ENCODE measurements at regions not wholly inside any gene's neighbourhood (a gene's known extent, or its start where the extent isn't known, plus 50 kb on each side); places are given as distances from the start of the nearest gene placed in this dataset.
A peak's percentile ranks its signal among the peaks of the same experiment; 100 is the strongest.
"Not testable (repeated sequence)": the region's sequence is repeated elsewhere in the genome, so short reads cannot be mapped to it uniquely, and the experiment has no call there.

DNA sequence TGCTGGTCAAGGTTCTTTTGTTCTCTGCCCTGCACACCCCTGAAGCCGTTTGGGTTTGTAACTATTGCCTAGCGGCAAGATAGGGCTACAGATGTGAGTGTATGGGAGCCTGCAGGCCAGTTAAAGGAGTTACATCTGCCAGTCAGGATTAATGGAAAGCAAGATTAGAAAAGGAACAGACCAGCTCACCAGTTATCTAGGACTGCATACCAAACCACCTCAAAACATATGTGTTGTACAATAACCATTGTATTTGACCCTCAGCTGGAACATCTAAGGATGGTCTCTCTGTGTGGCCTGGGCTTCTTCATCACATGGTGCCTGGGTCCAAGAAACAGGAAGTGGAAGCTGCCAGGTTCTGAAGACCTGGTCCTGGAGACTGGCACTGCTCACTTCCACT lies 52.5 kb upstream of the FBXO28 start:
- no peak for DNase-seq (ENCODE audit: low read depth)

DNA sequence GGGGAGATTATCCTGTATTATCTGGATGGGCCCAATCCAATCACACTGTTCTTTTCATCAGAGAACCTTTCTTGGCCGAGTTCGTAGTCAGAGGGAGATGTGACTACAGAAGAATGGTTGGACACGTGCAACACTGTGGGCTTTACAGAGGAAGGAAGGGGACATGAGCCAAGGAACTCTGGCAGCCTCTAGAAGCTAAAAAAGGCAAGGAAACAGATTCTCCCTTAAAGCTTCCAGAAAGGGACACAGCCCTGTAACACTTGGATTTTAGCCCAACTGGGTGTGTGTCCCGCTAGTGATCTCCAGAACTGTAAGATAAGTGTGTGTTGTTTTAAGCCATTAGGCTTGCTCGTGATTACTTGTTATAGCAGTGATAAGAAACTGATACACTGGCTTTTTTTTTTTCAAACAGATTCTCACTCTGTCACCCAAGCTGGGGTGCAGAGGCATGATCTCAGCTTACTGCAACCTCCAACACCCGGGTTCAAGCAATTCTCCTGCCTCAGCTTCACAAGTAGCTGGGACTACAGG lies 53.9 kb upstream of the FBXO28 start:
- no peak for DNase-seq (ENCODE audit: low read depth)

DNA sequence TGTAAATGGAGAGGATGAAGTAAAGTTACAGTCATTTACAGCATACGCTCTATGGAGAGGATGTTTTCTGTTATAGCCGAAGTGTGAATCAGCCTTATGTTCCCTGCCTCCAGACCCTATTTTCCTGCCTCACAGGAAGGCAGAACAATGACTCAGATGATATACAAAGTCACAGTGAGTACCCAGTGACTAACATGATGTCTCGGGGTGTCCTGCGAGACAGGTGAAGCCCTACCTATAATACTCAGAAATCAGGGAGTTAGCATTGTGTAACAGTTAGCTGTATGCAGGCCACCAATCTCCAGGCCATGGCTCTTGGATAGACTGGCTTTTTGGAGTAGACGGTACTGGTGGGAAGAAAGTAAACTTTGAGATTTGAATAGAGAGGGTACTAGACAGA lies 55.6 kb upstream of the FBXO28 start:
- no peak for DNase-seq (ENCODE audit: low read depth)

DNA sequence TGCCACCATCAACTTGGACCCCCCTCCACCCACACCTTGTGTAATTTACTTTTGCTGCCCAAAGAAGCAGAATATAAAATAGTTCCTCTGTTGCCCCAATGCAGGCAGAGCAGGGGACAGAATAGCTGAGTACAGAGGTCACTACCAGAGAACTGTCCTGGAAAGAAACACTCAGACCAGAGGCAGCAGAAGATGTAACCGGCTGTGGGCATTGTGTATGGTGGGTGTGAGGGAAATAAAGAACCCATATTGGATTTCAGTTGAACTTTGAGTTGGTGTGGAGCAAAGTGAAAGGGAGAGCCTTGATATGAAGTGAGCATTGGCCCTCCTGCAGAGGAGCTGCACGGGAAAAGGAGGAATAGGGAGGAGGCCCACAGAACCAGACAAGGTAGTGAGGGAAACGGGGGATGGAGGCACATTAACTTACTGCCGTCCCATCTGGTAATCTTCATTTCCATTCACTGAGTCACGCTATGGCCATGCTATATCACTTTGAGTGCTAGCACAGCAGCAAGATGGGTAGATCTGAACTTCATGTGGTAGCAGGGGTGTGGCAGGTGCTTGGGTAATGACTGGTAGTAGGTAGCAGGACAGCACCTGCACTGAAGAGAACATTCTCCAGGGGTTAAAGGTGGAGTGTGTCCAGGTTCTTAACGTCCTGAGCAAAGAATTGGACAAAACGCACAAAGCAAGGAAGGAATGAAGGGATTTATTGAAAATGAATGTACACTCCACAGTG lies 56.3 kb upstream of the FBXO28 start:
- DNase-seq (ENCODE audit: low read depth) = no peak

DNA sequence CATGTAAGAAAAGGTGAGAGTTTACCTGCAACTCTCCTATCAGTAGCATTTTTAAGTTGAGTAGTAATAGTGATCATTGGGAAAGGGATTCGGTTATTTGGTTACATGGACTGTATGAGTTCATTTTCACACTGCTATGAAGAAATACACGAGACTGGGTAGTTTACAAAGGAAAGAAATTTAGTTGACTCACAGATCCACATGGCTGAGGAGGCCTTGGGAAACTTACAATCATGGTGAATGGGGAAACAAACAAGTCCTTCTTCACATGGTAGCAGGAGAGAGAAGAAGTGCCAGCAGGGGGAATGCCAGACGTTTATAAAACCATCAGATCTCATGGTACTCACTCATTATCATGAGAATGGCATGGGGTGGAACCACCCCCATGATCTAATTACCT lies 59.3 kb upstream of the FBXO28 start:
- DNase-seq (ENCODE audit: low read depth) = peak; percentile 44

DNA sequence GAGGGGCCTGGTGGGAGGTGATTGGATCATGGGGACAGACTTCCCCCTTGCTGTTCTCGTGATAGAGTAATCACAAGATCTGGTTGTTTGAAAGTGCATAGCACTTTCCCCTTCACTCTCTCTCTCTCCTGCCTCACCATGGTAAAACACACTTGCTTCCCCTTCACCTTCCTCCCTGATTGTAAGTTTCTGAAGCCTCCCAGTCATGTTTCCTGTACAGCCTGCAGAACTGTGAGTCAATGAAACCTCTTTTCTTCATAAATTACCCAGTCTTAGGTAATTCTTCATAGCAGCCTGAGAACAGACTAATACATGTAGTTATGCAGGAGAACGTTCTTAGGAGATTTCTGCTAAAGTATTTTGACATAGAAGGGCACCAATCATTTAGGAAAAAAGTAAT lies 59.9 kb upstream of the FBXO28 start:
- DNase-seq (ENCODE audit: low read depth) = no peak

DNA sequence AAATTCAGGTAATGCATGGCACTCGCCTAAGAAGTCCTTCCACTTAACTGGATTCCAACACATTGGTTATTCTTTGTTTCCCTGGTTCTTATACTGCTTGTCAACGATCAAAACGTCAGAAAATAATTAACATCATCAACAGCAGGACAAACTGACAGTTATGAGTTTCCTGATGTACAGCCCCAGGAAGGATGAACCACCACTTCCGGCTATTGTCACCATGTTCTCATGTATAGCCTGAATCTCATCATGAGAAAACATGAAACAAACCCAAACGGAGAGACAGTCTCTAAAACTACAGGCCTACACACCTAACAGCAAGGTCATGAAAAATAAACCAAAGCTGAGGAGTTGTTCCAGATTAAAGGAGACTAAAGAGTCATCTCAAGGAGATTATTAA lies 60.5 kb upstream of the FBXO28 start:
- no peak for DNase-seq (ENCODE audit: low read depth)

DNA sequence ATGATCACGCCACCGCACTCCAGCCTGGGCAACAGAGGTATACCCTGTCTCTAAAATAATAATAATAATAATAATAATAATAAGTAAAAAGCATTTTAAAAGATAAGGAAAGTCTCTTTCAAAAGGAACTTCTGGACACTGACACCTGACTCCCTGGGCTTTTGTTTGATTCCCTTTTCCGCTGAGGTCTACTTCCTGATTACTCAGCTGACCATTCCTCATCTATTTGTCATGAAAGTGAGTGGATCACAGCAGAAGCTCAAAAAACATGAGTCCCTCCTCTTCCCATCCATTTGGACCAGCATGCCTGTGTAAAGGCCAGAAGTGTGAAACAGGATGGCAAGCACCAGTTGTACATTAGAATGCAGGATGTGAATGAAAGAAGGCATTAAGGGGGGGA lies 61.1 kb upstream of the FBXO28 start:
- no peak for DNase-seq (ENCODE audit: low read depth)

DNA sequence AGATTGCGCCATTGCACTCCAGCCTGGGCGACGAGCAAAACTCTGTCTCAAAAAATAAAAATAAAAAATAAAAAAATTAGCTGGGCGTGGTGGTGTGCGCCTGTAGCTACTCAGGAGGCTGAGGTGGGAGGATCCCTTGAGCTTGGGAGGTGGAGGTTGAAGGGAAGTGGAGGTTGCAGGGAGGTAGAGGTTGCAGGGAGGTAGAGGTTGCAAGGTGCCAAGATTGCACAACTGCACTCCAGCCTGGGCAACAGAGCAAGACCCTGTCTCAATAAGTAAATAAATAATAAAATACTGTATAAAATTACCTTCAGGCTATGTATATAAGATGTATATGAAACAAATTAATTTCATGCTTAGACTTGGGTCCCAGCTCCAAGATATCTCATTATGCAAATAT lies 62.1 kb upstream of the FBXO28 start:
- not testable (repeated sequence) for DNase-seq (ENCODE audit: low read depth)

DNA sequence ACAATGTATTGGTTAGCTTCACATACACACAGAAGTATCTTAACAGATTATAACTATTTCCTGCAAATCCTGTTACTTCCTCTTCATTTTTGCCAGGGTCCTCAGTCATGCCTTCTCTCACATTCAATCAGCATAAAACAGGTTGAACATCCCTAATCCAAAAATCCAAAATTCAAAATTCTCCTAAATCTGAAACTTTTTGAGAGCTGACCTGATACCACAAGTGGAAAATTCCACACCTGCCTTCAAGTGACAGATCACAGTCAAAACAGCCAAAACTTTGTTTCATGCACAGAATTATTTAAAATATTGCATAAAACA lies 62.9 kb upstream of the FBXO28 start:
- DNase-seq (ENCODE audit: low read depth) = no peak

DNA sequence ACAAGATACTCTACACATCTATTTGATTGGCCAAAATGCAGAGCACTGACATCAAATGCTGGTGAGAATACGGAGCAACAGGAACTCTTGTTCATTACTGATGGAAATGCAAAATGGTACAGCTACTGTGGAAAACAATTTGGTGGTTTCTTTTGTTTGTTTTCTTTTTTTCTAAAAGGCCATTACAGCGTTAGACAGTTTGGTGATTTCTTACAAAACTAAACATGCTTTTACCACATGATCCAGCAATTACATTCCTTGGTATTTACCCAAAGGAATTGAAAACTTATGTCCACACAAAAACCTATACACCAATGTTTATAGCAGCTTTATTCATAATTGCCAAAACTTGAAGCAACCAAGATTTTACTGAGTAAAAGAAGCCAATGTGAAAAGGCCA lies 66.4 kb upstream of the FBXO28 start:
- DNase-seq (ENCODE audit: low read depth) = peak; percentile 77

DNA sequence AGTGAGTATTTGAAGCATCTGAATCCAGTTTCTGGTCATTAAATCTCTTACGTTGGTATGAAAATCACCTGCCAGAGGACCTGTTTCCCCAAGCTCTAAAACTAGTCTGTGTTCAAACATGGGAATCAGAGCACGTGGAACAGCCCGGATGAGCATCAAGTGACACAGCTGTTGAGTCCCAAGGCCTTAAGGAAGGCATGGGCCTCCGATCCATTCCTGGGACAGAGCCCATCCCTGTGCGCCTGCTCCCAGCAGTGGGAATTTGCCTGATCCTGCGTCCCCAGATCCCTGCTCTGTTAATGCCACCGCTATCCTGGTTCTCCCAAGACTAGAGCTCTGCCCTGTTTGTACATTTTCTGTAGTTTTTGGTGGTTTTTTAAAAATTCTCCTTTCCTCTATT lies 68.4 kb upstream of the FBXO28 start:
- no peak for DNase-seq (ENCODE audit: low read depth)

DNA sequence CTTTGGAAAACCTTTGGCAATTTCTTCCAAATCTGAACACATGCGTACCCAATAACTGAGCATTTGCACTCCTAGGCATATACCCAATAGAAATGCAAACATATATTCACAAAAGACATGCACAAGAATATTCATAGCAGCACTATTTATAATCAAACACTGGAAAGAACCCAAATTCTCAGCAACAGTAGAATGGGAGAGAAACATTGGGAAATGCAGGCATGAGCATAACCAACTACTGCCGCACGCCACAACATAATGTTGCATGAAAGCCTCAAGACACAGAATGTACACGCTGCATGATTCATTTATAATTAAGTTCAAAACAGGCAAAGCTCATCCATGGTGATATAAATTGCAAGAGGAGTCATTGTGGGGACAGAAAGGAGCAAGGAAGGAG lies 69.5 kb upstream of the FBXO28 start:
- DNase-seq (ENCODE audit: low read depth) = no peak

DNA sequence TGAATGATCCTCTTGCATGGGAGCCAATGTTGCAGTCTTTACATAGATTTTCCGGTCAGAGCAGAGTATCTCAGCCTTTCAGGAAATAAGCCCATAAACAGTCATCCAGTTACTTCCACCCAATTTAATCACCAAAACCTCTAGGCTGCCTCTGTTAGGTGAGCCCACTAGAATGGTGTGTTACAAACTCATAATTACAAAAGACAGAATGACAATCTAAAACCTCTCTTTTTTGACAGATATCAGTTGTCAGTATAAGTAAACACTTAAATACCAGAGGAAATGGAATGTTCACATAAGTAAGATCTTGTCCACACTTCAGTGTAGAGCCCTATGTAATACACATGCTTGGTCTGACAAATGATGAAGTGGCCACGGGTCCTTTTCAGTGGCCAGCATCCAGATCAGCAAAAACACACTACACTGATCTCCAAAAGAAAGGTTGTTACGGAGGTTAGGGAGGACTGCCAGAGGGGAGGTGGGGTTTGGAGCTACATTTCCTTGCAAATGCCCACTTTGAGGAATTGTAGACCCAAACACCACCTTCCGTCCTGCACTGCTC lies 71.3 kb upstream of the FBXO28 start:
- DNase-seq (ENCODE audit: low read depth) = no peak

DNA sequence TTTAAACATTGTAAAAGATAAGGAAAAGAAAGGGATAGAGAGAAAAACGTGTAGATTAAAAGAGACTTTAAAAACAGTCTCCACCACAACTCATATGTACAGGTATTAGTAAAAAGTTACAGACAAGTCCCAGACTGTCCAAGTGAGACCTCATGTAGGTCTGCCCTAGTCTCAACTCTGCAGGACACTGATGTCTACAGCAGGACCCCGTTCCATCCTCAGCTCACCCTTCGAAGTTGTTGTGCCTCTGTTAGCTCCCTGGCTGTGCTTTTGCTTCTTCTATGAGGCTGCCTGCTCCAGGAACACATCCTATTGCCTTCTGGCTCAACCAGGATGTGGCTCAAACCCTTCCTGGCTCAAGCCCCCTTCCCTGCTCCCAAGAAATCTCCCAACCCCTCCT lies 72.9 kb upstream of the FBXO28 start:
- DNase-seq (ENCODE audit: low read depth) = no peak

DNA sequence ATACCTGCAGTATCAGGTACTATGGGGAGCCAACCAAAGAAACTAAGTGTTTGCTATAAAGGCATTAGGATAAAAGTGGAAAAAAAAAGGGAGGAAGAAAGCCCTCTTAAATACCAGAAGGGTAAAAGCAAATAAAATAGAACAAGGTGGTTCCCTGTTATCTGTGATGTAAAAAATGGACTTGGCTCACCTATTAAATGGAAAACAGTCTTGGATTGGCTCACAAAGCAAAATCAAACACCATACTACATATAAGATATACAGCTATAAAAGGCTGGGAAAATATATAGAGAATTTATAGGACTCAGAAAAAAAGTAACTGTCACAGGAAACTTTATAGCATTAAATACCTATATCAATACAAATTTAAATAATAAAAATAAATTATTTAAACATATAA lies 73.5 kb upstream of the FBXO28 start:
- DNase-seq (ENCODE audit: low read depth) = not testable (repeated sequence)

DNA sequence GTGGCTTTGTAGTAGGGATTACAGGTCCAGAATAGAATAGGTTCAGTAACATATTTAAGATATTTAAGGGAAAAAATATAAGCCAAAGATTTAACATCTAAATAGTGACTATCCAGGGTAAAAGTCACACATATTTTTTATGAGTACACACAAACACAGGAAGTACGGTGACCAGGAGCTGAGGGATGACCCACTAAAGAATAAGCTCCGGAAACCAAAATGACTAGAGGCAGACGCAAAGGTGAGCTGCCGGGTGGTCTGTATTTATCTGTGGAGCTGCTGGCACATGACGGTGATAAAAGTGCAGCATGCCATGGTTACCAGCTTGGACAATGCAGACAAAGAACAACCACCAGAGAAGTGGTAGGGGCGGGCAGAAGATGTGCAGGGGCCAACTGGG lies 73.9 kb upstream of the FBXO28 start:
- not testable (repeated sequence) for DNase-seq (ENCODE audit: low read depth)

DNA sequence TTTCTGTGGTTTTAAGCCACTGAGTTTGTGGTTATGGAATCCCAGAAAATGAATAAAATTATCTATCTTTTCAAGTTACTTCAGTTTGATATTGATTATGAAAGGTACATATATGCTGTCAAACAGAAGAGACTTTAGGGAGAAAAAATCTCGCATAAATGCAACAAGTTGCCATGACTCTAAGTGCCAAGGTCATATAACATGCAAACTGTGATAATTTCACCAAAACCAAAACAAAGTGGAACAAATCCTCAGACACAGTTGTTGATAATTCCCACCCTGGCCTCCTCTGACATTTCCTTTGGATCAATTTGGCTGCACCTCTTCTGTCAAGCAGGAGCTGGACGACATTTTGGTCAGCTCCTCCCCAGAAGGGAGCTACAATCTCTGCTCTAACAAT lies 75.1 kb upstream of the FBXO28 start:
- DNase-seq (ENCODE audit: low read depth) = not testable (repeated sequence)

DNA sequence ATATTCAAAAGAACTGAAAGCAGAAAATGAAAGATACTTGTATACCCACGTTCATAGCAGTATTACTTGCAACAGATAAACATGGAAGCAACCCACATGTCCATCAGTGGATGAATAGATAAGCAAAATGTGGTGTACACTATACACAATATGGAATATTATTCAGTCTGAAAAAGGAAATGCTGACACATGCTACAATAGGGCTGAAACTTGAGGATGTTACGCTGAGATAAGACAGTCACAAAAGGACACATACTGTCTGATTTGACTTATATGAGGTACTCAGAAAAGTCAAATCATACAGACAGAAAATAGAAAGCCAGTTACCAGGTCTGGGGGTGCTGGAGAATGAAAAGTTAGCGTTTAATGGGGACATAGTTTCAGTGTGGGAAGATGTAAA lies 76.5 kb upstream of the FBXO28 start:
- not testable (repeated sequence) for DNase-seq (ENCODE audit: low read depth)

DNA sequence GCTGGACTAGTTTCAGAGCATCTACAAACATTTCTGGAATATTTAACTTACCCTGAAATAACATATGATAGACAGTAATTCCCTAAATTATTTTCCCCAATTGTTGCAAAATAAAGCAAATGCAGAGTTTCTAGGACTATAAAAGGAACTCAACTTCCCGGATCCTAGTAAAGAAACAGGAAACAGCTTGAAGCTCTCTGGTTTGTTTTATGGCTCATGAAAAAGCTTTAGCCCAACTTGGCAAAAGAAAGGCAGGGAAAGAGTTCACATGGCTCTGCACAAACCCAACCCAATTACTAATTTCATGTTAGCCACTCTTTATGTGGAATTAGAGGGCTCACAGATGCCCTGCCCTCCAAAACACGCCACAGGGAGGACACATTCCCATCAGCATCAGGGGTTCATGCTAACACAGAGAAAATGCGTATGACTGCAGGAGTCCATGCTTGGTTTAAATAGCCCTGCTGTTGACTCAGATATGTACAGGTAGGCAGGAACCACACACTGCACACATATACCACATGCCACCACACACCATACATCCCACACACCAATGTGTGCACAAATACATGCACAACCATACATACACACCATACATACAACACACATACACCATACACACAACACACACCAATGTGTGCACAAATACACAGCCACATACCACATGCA lies 81.2 kb upstream of the FBXO28 start:
- not testable (repeated sequence) for DNase-seq (ENCODE audit: low read depth)

DNA sequence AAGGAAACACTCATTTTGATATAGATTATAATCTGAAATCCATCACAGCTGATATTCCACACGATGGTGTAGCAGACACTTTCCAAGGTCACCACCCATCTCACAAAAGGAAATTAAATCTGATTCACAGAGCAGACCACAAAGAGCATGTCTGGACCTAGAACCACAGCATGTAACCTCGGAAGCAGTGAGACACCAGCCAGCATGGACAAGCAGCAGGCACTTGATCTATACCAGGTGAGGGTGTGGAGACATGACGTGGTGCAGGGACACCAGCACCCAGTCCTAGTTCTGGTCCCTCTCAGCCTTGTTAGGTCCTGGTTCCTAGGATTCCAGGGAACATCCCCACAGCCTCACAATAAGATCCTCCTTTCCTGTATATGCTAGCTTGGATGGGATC lies 81.9 kb upstream of the FBXO28 start:
- not testable (repeated sequence) for DNase-seq (ENCODE audit: low read depth)

DNA sequence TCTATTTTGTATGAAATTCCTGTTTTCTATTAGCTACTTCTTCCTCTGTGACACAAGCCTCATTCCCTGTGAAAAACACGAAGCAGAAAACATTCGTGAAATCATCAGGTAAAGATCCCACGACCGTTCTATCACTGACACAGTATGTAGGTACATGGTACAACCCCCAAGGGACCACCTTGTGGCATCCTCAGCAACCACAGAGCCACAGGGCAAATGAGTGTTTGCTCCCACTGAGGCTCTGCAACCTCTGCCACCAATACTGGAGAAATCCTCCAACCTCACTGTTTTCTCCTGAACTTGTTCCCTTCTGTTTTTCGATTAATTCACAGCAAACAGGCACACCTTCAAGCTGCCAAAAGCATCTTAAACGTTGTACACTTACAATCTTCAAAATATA lies 83.7 kb upstream of the FBXO28 start:
- DNase-seq (ENCODE audit: low read depth) = not testable (repeated sequence)

DNA sequence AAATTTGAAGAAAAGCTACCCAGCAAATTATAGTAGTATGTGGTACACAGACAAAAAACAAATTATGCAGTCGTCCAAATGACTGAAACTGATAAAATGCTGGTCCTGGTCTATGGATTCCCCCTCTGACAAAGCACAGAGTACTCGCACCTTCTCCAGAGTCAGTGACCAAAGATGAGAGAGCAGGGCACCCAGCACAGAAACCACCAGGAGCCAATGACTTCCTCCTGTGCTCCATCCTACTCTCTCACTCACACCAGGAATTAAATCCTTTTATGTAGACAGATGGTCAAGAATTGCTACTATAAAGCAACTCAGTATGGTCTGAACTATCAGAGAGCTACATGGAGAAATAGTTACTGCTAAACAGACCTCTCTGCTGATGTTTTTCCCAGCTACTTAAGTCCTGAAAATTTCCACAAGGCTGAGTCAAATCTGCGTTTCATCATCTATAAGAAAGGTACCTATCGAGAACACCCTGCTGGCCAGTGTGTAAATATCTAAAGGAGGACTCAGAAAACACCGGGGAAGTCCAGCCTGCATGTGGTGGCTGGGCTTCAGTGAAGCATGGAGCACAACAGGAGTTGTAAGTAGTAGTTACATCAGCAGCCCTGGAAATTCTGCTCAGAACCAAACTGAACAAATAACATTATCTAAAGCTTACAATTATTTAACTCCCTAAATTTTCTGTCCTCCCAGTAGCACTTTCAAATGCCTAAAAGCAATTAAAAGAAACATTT lies 84.5 kb upstream of the FBXO28 start:
- not testable (repeated sequence) for DNase-seq (ENCODE audit: low read depth)
